Left lung (tissue), 4 donors: ENCODE measurements at regions not wholly inside any gene's neighbourhood (a gene's known extent, or its start where the extent isn't known, plus 50 kb on each side); places are given as distances from the start of the nearest gene placed in this dataset.

ENCODE experiments used
- ATAC-seq: fragments of 200-7000 bp; cut with Tn5 transposase; one replicate; pipeline ENCODE4 v1.9.1; 2020; ENCODE audit warnings: moderate library complexity
- DNase-seq, 4 donors: peaks; one replicate each; pipeline ENCODE4 v3.0.0-alpha.2; 2013 to 2020
- H3K27ac ChIP-seq, 2 donors: fragments of 200-600 bp; sonication (generic) in 1 of 2; one replicate each; pipeline versions ENCODE4 v1.5.0 to v1.8.0; 2020 to 2021
- H3K27me3 ChIP-seq, 2 donors: fragments of 200-600 bp; sonication (generic) in 1 of 2; one replicate each; pipeline versions ENCODE4 v1.5.0 to v1.8.0; 2020 to 2021
- H3K36me3 ChIP-seq, 2 donors: fragments of 200-600 bp; sonication (generic) in 1 of 2; one replicate each; pipeline versions ENCODE4 v1.5.0 to v1.8.0; 2020 to 2021
- H3K4me1 ChIP-seq, 2 donors: fragments of 200-600 bp; one replicate each; pipeline ENCODE4 v1.8.0; 2021
- H3K4me3 ChIP-seq, 2 donors: fragments of 200-600 bp; sonication (generic) in 1 of 2; one replicate each; pipeline versions ENCODE4 v1.5.0 to v1.8.0; 2020 to 2021; ENCODE audit warnings: mild to moderate bottlenecking in 1 of 2
- H3K9me3 ChIP-seq, 2 donors: fragments of 200-600 bp; sonication (generic) in 1 of 2; one replicate each; pipeline versions ENCODE4 v1.5.0 to v1.8.0; 2020 to 2021
- intact Hi-C, 2 donors: fragments of 100-400 bp; cut with DNase I; formaldehyde crosslinking; loops; one replicate each; pipeline versions ENCODE4 v1.11.2 to v1.14.2; 2022
- TF ChIP-seq, protein P1 (sequence below), 2 donors: fragments of 200-600 bp; sonication (generic) in 1 of 2; IDR thresholded peaks; one replicate each; pipeline versions ENCODE4 v1.5.0 to v1.8.0; 2021; ENCODE audit warnings: antibody characterized with exemption in 2 of 2
- donor health status: DM: no; HTN: yes; CAD: no.
- donor health status: DM: no; HTN: no; CAD: no.

DNA sequence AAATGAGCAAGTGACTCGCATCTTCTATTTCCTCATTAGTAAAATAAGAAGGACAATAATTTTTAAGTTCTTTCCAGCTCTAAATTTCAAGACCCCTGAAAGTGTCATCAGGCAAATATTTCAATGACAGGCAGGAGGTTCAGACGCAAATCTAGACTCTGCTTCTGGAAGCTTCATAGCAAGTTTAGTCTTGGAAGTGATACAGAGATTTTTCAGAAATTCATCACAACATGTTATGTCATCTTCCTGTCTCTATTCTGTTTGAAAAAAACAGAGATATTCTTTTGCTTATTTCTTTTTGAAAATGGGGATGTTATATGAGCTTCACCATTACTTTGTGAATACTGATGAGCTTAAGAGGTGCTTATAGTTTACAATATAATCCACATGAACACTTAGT is 74.0 kb downstream of the C3orf85 start:
- DNase-seq (no peak), ATAC-seq (no peak)
- intact Hi-C loops, result no loop called here
- TF ChIP-seq, protein P1, sequence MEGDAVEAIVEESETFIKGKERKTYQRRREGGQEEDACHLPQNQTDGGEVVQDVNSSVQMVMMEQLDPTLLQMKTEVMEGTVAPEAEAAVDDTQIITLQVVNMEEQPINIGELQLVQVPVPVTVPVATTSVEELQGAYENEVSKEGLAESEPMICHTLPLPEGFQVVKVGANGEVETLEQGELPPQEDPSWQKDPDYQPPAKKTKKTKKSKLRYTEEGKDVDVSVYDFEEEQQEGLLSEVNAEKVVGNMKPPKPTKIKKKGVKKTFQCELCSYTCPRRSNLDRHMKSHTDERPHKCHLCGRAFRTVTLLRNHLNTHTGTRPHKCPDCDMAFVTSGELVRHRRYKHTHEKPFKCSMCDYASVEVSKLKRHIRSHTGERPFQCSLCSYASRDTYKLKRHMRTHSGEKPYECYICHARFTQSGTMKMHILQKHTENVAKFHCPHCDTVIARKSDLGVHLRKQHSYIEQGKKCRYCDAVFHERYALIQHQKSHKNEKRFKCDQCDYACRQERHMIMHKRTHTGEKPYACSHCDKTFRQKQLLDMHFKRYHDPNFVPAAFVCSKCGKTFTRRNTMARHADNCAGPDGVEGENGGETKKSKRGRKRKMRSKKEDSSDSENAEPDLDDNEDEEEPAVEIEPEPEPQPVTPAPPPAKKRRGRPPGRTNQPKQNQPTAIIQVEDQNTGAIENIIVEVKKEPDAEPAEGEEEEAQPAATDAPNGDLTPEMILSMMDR (IDR thresholded peaks at IDR 0.05), result no peak
- H3K4me1 ChIP-seq, result no peaks in the 10 kb centered on the region
- H3K9me3 ChIP-seq, result no peaks in the 10 kb centered on the region
- H3K27ac ChIP-seq, result no peak overlapping the region
- no peaks in the 10 kb centered on the region for H3K27me3 ChIP-seq
- no peak overlapping the region for H3K4me3 ChIP-seq
- no peaks in the 10 kb centered on the region for H3K36me3 ChIP-seq

DNA sequence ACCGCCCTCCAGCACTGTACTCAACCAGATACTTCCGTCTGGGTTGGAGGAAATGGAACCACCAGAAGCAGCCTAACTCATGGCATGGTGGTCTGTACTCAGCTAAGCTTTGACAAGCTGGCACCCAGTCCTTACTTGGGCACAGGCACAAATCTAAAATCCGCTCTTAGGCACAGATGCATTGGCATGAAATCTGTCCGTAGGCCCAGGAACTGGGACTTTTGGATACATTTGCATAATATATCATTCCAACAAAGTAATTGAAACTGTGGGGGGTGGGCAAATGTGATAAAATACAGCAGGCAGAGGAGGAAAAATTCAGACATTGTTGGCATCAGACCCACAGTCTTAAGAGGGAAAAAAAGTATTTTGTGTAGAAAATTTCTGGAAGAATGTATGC is 75.4 kb downstream of the C3orf85 start:
- Histone ChIP-seq H3K27me3 (no peaks in the 10 kb centered on the region), H3K36me3 (no peaks in the 10 kb centered on the region), H3K27ac (no peak overlapping the region), H3K4me1 (no peaks in the 10 kb centered on the region), H3K4me3 (no peak overlapping the region), H3K9me3 (no peaks in the 10 kb centered on the region)
- no peak for ATAC-seq
- intact Hi-C loops, result no loop called here
- DNase-seq, result no peak
- TF ChIP-seq, protein P1 (IDR thresholded peaks at IDR 0.05), result no peak

DNA sequence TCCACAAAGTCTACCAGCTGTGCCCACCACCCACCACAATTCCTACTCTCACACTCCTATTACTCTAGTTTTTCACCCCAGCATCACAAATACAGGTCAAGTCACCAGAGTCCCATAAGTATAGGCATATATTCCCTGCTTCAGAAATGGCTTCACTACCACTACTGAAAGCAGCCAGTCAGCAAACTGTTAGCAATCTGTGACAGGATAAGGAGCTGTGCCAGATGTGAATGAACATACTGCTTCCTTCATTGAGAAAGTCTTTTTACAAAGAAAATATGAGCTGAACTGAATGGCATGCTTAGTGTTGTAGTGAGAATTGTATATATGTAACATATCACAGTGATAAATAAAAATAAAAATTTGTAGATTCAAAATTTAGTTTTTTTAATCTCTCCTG is 76.8 kb downstream of the C3orf85 start:
- Histone ChIP-seq H3K4me3 (no peak overlapping the region), H3K4me1 (no peaks in the 10 kb centered on the region), H3K27ac (no peak overlapping the region), H3K36me3 (no peaks in the 10 kb centered on the region), H3K27me3 (no peaks in the 10 kb centered on the region), H3K9me3 (peaks cover 0 to 2% of the 10 kb centered on the region in 2 donors)
- TF ChIP-seq, protein P1 (IDR thresholded peaks at IDR 0.05), result no peak
- intact Hi-C loops, result no loop called here
- ATAC-seq (no peak), DNase-seq (peak in 2 of 4 donors; percentile 9 to 27)

GRCh38 chr3:109224333-109224732 is 87.8 kb downstream of the C3orf85 start:
- Histone ChIP-seq H3K36me3 (no peaks in the 10 kb centered on the region), H3K27ac (no peak overlapping the region), H3K4me1 (no peaks in the 10 kb centered on the region), H3K4me3 (no peak overlapping the region), H3K27me3 (no peaks in the 10 kb centered on the region), H3K9me3 (no peaks in the 10 kb centered on the region)
- TF ChIP-seq, protein P1 (IDR thresholded peaks at IDR 0.05), result no peak
- ATAC-seq (peak; percentile 43), DNase-seq (no peak)
- intact Hi-C loops, result no loop called here

- Histone ChIP-seq H3K27ac (no peak overlapping the region), H3K36me3 (no peaks in the 10 kb centered on the region), H3K4me3 (no peak overlapping the region), H3K27me3 (no peaks in the 10 kb centered on the region), H3K9me3 (no peaks in the 10 kb centered on the region), H3K4me1 (no peaks in the 10 kb centered on the region)
- DNase-seq (peak in 1 of 4 donors; percentile 33), ATAC-seq (no peak)
- intact Hi-C loops, result no loop called here
- TF ChIP-seq, protein P1 (IDR thresholded peaks at IDR 0.05), result no peak
Observed at GRCh38 chr3:109225516-109225915, 89.0 kb downstream of the C3orf85 start.
